Stimulated activated CD4-positive, alpha-beta T cell treated with anti-CD3 and anti-CD28 coated beads, Interleukin-4, amount 100 ng/mL, for 4 hours (primary cell): ENCODE measurements at regions not wholly inside any gene's neighbourhood (a gene's known extent, or its start where the extent isn't known, plus 50 kb on each side); places are given as distances from the start of the nearest gene placed in this dataset.

Experiments used
- DNase-seq, 2 experiments: peaks; one replicate each; pipeline ENCODE4 v3.0.0-alpha.2; 2020

- no peak for DNase-seq
Measured at GRCh38 chr1:114219172-114219868, 65.7 kb upstream of the SYT6 start.

GRCh38 chr1:114218361-114219171, 64.9 kb upstream of the SYT6 start:
- no peak for DNase-seq

- no peak for DNase-seq
Measured at GRCh38 chr1:114216431-114217173, 62.9 kb upstream of the SYT6 start.

- no peak for DNase-seq
Measured at GRCh38 chr1:114215436-114215835, 61.8 kb upstream of the SYT6 start.

- no peak for DNase-seq
Measured at GRCh38 chr1:114214016-114214415, 60.3 kb upstream of the SYT6 start.

GRCh38 chr1:114209971-114210370, 56.3 kb upstream of the SYT6 start:
- no peak for DNase-seq

GRCh38 chr1:114208714-114209113, 55.0 kb upstream of the SYT6 start:
- DNase-seq, result no peak

- no peak for DNase-seq
Measured at GRCh38 chr1:114208106-114208505, 54.4 kb upstream of the SYT6 start.

- no peak for DNase-seq
Measured at GRCh38 chr1:114207635-114208034, 54.0 kb upstream of the SYT6 start.

GRCh38 chr1:114206392-114206791, 52.7 kb upstream of the SYT6 start:
- no peak for DNase-seq

- no peak for DNase-seq
Measured at GRCh38 chr1:114203595-114204128, 50.0 kb upstream of the SYT6 start.
